Thymus (tissue), 11 donors: ENCODE measurements at regions not wholly inside any gene's neighbourhood (a gene's known extent, or its start where the extent isn't known, plus 50 kb on each side); places are given as distances from the start of the nearest gene placed in this dataset.

Experiments used
- DNase-seq, 9 donors: peaks; one replicate each; pipeline ENCODE4 v3.0.0-alpha.2; 2013; ENCODE audit warnings: low spot score in 9 of 9, low read depth in 6 of 9, missing footprints in 1 of 9
- H3K27ac ChIP-seq, 2 donors: one replicate each; pipeline ENCODE4 v1.5.1; 2013; ENCODE audit warnings: control low read depth in 1 of 2, low read depth in 1 of 2, low read length in 1 of 2, mild to moderate bottlenecking in 1 of 2, moderate library complexity in 1 of 2
- H3K27me3 ChIP-seq, 2 donors: one replicate each; pipeline ENCODE4 v1.5.1; 2013; ENCODE audit warnings: low read length in 1 of 2; ENCODE audit not compliant: control insufficient read depth in 2 of 2, insufficient read depth in 1 of 2
- H3K36me3 ChIP-seq, 2 donors: one replicate each; pipeline ENCODE4 v1.5.1; 2013; ENCODE audit warnings: low read length in 1 of 2, mild to moderate bottlenecking in 1 of 2, moderate library complexity in 1 of 2; ENCODE audit not compliant: control insufficient read depth in 2 of 2, insufficient read depth in 2 of 2
- H3K4me1 ChIP-seq, 2 donors: one replicate each; pipeline ENCODE4 v1.5.1; 2013; ENCODE audit warnings: low read length in 2 of 2; ENCODE audit not compliant: control insufficient read depth in 2 of 2, insufficient read depth in 2 of 2
- H3K4me3 ChIP-seq, 2 donors: one replicate each; pipeline ENCODE4 v1.5.1; 2013; ENCODE audit warnings: low read length in 2 of 2, control low read depth in 1 of 2, mild to moderate bottlenecking in 1 of 2
- H3K9me3 ChIP-seq, 2 donors: one replicate each; pipeline ENCODE4 v1.5.1; 2013; ENCODE audit warnings: low read length in 1 of 2, mild to moderate bottlenecking in 1 of 2; ENCODE audit not compliant: control insufficient read depth in 2 of 2, insufficient read depth in 1 of 2
- WGBS: extraction: QIAGEN DNeasy Blood & Tissue Kit; methylation state at CpG from one replicate; pipeline ENCODE4 v1.1.7; 2013; 5-methylcytosine and 5-hydroxymethylcytosine counted together
- donor health status: healthy.

- Histone ChIP-seq H3K36me3 (no peaks in the 10 kb centered on the region), H3K27me3 (no peaks in the 10 kb centered on the region), H3K4me3 (no peak overlapping the region), H3K4me1 (no peaks in the 10 kb centered on the region), H3K9me3 (no peaks in the 10 kb centered on the region), H3K27ac (no peak overlapping the region)
- WGBS = 97% methylated on average over 3 of the region's 3 CpGs
- no peak for DNase-seq
These were observed 260.5 kb downstream of the PTBP2 start for GRCh38 chr1:96982118-96982517.

DNA sequence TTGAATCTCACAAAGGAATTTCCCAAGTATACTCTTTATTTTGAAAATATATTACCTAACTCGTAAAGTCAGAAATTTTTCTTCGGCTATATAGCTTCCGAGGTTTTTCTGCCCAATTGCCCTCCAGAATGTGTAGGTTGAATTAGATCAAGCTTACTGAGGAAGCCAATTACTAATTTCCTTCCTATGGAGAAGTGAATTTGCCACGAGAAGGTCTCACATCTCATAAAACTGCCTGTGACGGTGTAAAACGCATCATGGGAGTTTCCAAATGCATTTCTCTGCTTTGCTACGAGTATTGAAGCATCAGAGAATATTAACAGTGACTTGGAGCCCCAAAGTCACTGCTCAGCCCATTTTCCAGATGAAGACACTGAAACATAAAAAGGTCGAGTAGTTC lies 262.3 kb downstream of the PTBP2 start:
- 86% methylated on average over 8 of the region's 8 CpGs for WGBS
- no peaks in the 10 kb centered on the region for H3K4me1 ChIP-seq
- H3K9me3 ChIP-seq = no peaks in the 10 kb centered on the region
- no peaks in the 10 kb centered on the region for H3K36me3 ChIP-seq
- no peaks in the 10 kb centered on the region for H3K27me3 ChIP-seq
- no peak overlapping the region for H3K27ac ChIP-seq
- DNase-seq = no peak
- no peak overlapping the region for H3K4me3 ChIP-seq

DNA sequence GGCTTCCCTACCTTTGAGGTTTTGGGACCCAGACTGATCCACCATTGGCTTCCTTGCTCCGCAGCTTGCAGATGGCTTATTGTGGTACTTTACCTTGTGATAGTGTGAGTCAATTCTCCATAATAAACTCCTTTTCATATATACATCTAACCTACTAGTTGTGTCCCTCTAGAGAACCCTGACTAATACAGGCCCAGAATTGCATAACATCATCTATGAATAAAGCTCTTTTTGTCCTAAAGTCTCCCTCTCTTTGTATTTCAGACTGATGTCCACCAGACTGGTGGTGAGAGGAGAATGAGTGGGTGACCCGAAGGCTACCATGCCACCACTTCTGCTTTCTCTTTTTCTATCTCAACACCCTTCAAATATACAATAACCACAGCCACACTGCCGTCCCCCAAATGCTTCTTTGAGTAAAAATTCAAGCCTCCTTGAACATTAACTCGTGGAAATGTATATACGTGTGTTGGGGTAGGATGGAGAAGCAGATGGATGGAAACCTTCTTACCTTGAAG lies 265.7 kb downstream of the PTBP2 start:
- H3K36me3 ChIP-seq = no peaks in the 10 kb centered on the region
- no peak for DNase-seq
- no peaks in the 10 kb centered on the region for H3K9me3 ChIP-seq
- 92% methylated on average over 5 of the region's 5 CpGs for WGBS
- H3K4me3 ChIP-seq = no peak overlapping the region
- no peaks in the 10 kb centered on the region for H3K4me1 ChIP-seq
- no peak overlapping the region for H3K27ac ChIP-seq
- no peaks in the 10 kb centered on the region for H3K27me3 ChIP-seq

GRCh38 chr1:96989302-96989701 lies 267.7 kb downstream of the PTBP2 start:
- H3K27me3 ChIP-seq = no peaks in the 10 kb centered on the region
- no peak overlapping the region for H3K27ac ChIP-seq
- H3K9me3 ChIP-seq = no peaks in the 10 kb centered on the region
- no peaks in the 10 kb centered on the region for H3K4me1 ChIP-seq
- H3K4me3 ChIP-seq = no peak overlapping the region
- WGBS = 96% methylated on average over 2 of the region's 2 CpGs
- DNase-seq = no peak
- H3K36me3 ChIP-seq = no peaks in the 10 kb centered on the region

DNA sequence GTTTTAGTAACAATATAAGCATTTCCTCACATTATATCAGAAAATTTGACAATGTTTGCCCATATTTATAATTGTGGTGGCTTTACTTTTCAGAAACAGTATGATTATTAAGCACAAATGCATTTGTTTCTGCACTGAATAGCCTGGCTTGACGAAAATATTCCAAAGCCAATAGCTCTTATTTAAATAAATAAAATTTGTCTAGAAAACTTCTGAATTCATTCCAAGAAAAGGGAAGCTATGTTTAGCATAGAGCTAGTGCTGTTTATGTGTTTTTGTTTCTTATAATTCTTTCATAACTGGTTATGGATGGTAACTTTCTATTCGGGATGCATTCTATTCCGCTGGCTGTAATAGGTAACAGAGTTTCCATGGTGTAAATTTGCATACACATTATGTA lies 268.6 kb downstream of the PTBP2 start:
- Histone ChIP-seq H3K36me3 (no peaks in the 10 kb centered on the region), H3K4me1 (no peaks in the 10 kb centered on the region), H3K27ac (no peak overlapping the region), H3K27me3 (no peaks in the 10 kb centered on the region), H3K4me3 (no peak overlapping the region), H3K9me3 (no peaks in the 10 kb centered on the region)
- 94% methylated on average over 3 of the region's 3 CpGs for WGBS
- DNase-seq = no peak

DNA sequence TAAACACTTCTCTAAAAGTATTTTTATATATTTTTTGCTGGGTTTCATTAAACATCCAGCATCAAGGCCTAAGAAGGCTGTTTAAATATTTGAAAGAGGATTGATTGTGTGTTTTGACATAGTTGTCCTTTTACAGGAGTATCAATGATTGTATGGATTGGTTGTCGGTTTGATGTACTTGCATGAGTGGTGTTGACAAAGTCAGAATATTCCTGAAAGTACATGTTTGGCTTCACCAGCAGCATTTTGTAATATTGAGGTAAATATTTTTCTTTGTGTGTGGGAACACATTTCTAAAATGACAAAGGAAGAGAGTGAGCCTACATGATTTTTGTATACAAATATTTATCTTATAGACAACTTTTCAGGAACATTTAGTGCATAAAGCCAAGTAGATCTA lies 269.7 kb downstream of the PTBP2 start:
- Histone ChIP-seq H3K9me3 (no peaks in the 10 kb centered on the region), H3K4me3 (no peak overlapping the region), H3K27ac (no peak overlapping the region), H3K27me3 (no peaks in the 10 kb centered on the region), H3K36me3 (no peaks in the 10 kb centered on the region), H3K4me1 (no peaks in the 10 kb centered on the region)
- no peak for DNase-seq
- 95% methylated on average over 1 of the region's 1 CpG for WGBS

DNA sequence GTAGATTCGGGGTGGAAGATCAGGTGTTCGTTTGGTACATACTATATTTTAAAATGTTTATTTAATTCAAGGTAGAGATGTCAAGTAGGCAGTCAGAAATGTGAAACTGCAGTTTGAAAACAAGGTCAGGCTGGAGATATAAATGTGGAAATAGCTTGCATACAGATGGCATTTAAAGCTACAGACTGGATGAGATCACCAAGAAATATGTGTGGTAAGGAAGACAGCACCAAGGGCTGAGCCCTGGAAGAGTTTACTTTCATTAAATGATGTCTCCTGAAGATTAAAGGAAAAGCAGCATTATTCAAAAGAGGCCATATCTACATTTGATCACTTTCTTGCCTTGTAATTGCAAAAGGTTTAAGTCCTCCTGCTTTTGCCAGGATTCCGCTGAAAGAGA lies 271.3 kb downstream of the PTBP2 start:
- no peaks in the 10 kb centered on the region for H3K36me3 ChIP-seq
- H3K27me3 ChIP-seq = no peaks in the 10 kb centered on the region
- WGBS = 94% methylated on average over 3 of the region's 3 CpGs
- no peak overlapping the region for H3K27ac ChIP-seq
- no peaks in the 10 kb centered on the region for H3K4me1 ChIP-seq
- DNase-seq = no peak
- no peak overlapping the region for H3K4me3 ChIP-seq
- H3K9me3 ChIP-seq = no peaks in the 10 kb centered on the region

DNA sequence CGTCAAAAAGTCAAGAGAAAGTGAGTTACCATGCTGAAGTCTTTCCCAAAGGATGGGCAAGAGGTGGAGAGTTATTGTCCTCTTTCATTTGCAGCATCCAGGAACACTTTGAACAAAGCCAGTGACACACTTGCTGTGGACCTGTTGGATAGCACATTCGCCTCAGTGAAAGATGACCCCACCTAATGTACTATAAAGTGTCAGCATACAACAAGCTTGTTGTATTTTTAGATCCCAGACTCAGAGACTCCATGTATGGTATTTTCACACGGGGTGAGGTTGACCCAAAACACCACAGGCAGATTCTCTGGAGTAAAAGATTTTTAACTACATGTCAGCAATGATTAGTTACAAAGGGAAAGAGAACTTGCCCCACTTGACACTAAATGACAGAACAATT lies 273.8 kb downstream of the PTBP2 start:
- Histone ChIP-seq H3K9me3 (no peaks in the 10 kb centered on the region), H3K4me3 (no peak overlapping the region), H3K4me1 (no peaks in the 10 kb centered on the region), H3K27me3 (no peaks in the 10 kb centered on the region), H3K36me3 (no peaks in the 10 kb centered on the region), H3K27ac (no peak overlapping the region)
- DNase-seq = no peak
- WGBS = 62% methylated on average over 3 of the region's 3 CpGs

GRCh38 chr1:96996001-96996400 lies 274.4 kb downstream of the PTBP2 start:
- no peak overlapping the region for H3K4me3 ChIP-seq
- no peaks in the 10 kb centered on the region for H3K4me1 ChIP-seq
- WGBS = 86% methylated on average over 1 of the region's 1 CpG
- no peak overlapping the region for H3K27ac ChIP-seq
- H3K27me3 ChIP-seq = no peaks in the 10 kb centered on the region
- no peak for DNase-seq
- H3K9me3 ChIP-seq = no peaks in the 10 kb centered on the region
- H3K36me3 ChIP-seq = no peaks in the 10 kb centered on the region

- Histone ChIP-seq H3K27ac (no peak overlapping the region), H3K4me3 (no peak overlapping the region), H3K4me1 (no peaks in the 10 kb centered on the region), H3K27me3 (no peaks in the 10 kb centered on the region), H3K9me3 (no peaks in the 10 kb centered on the region), H3K36me3 (no peaks in the 10 kb centered on the region)
- DNase-seq = no peak
- 38% methylated on average over 7 of the region's 7 CpGs for WGBS
These were observed 276.1 kb downstream of the PTBP2 start for GRCh38 chr1:96997717-96998116.
